ENCODE measurements at regions not wholly inside any gene's neighbourhood (a gene's known extent, or its start where the extent isn't known, plus 50 kb on each side); places are given as distances from the start of the nearest gene placed in this dataset.

DNA sequence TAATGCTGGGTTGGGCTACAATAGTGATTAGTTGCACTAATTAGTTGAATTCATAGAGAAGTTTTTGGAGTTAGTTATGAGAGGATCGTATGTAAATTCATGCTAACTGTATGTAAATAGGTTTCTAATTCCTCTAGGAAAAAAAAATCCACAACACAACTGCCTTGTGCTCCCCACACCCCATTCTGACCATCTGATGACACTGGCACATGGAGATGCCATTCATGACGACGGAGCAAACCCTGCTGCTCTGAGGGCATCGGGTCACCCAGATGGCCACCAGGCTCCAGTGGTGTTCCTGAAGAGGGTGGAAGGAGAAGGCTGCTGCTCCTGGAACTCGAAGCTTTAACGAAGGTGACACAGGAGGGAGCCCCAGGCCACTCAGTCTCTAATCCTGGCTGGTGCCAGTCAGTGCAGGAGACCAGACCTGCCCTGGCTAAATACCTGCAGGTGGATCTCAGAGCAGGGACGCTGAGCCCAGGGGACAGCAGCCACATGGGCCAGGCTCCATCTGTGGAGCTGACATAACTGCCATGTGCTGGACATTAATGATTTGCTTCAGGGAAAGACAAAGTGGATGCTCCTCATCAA is 90.3 kb downstream of the FAM50B start:
- TF ChIP-seq CTCF (IDR thresholded peaks at IDR 0.05) (no peak), POLR2A (IDR thresholded peaks at IDR 0.05) (no peak)
